ENCODE measurements at regions not wholly inside any gene's neighbourhood (a gene's known extent, or its start where the extent isn't known, plus 50 kb on each side); places are given as distances from the start of the nearest gene placed in this dataset.

DNA sequence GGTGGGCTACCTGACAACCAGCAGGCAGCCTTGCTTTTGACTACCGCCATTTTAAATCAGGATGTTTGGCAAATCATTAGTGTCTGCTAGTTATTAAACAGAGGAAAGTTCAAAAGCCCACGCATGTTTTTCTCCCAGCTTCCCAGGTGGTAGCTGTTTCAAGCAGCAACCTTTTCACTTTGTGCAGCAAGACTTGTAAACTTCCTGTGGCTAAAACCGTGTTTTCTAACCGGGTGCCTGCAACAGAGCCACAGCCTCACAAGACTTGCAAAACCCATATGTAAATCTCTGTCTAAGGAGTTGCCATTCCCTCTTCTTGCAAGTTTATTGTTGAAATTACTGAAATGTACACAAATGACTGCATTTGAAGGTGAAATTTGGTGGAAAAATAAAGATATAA is 633.1 kb downstream of the BCL11A start:
- H3K4me3 ChIP-seq (ENCODE audit: control insufficient read depth, low read depth, low read length), result no peak overlapping the region
- DNase-seq (ENCODE audit: low read depth), result no peak
- TF ChIP-seq, protein P1, sequence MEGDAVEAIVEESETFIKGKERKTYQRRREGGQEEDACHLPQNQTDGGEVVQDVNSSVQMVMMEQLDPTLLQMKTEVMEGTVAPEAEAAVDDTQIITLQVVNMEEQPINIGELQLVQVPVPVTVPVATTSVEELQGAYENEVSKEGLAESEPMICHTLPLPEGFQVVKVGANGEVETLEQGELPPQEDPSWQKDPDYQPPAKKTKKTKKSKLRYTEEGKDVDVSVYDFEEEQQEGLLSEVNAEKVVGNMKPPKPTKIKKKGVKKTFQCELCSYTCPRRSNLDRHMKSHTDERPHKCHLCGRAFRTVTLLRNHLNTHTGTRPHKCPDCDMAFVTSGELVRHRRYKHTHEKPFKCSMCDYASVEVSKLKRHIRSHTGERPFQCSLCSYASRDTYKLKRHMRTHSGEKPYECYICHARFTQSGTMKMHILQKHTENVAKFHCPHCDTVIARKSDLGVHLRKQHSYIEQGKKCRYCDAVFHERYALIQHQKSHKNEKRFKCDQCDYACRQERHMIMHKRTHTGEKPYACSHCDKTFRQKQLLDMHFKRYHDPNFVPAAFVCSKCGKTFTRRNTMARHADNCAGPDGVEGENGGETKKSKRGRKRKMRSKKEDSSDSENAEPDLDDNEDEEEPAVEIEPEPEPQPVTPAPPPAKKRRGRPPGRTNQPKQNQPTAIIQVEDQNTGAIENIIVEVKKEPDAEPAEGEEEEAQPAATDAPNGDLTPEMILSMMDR (conservative IDR thresholded peaks at IDR 0.05; ENCODE audit: control insufficient read depth, insufficient read depth, low read depth, low read length), result no peak

DNA sequence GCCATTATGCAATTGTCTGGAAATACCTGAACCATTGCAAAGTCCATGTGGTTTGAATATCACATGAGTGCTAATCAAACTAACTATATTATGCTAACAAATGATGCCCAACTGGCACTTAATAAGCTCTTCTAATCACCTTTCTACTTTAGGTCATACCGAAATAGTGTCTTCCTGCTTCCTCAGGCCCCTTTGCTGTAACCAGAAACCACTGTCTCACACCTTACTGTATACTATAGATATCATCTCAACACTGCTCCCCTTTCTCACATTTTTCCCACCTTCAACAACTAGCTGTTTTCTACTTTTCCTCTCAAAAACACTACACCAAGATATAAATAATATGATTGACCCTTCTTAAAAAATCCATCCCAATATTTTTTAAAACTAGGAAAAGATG is 633.9 kb downstream of the BCL11A start:
- no peak overlapping the region for H3K4me3 ChIP-seq (ENCODE audit: control insufficient read depth, low read depth, low read length)
- TF ChIP-seq, protein P1 (conservative IDR thresholded peaks at IDR 0.05; ENCODE audit: control insufficient read depth, insufficient read depth, low read depth, low read length), result no peak
- DNase-seq (ENCODE audit: low read depth), result no peak

DNA sequence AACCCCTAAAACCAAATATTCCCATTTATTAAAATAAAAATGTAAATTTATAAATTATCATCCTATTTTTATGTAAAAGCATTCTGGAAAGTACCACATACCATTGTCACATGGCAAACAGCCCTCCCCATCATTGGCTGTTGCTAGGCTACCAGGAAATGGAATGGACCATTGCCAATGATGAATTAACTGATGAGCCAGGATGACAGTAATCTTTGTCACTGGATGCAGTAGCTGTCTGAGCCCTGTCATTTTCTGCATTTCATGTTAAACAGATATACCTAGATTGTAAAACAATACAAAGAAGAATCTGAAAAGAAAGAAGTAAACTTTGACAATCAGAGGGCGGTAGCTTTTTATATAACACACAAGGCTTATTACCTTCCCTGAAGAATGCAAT is 641.4 kb downstream of the BCL11A start:
- DNase-seq (ENCODE audit: low read depth), result no peak
- TF ChIP-seq, protein P1 (conservative IDR thresholded peaks at IDR 0.05; ENCODE audit: control insufficient read depth, insufficient read depth, low read depth, low read length), result no peak
- no peak overlapping the region for H3K4me3 ChIP-seq (ENCODE audit: control insufficient read depth, low read depth, low read length)

DNA sequence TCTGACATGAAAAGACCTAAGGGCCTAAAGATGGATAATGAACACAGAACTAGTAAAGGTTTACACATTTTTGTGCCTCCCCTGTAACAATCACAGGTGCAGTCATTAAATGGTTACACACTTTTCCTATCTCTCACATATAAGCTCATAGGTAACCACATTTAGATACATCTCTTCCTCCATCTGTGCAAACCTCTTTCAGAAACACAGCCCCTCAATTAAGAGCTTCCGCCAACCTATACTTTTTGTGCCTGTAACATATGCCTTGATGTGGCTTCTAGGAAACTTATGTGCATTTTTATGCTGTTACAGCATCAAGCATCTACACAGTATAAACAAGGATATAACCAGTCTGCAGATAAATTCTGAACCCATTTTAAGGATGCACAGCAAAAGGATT is 643.3 kb downstream of the BCL11A start:
- no peak overlapping the region for H3K4me3 ChIP-seq (ENCODE audit: control insufficient read depth, low read depth, low read length)
- no peak for DNase-seq (ENCODE audit: low read depth)
- TF ChIP-seq, protein P1 (conservative IDR thresholded peaks at IDR 0.05; ENCODE audit: control insufficient read depth, insufficient read depth, low read depth, low read length), result no peak

DNA sequence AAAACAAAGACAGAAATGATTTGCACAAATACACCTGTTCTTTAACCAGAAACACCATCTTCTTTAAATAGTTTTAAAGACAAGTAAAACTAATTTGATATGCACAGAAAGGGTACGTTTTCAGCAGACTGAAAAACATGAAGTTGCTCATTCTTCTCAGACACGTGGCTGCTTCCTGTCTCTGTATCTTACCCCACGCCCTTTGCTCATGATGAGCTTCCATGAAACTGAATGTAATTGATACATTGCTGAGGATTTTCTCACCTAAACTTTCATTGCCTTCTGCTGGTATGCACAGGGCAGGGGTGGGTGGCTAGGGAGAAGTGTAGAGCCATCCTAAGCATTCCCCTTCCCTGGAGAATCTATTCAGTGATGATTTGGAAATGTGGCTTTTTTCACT is 644.3 kb downstream of the BCL11A start:
- no peak for DNase-seq (ENCODE audit: low read depth)
- H3K4me3 ChIP-seq (ENCODE audit: control insufficient read depth, low read depth, low read length), result no peak overlapping the region
- TF ChIP-seq, protein P1 (conservative IDR thresholded peaks at IDR 0.05; ENCODE audit: control insufficient read depth, insufficient read depth, low read depth, low read length), result no peak

DNA sequence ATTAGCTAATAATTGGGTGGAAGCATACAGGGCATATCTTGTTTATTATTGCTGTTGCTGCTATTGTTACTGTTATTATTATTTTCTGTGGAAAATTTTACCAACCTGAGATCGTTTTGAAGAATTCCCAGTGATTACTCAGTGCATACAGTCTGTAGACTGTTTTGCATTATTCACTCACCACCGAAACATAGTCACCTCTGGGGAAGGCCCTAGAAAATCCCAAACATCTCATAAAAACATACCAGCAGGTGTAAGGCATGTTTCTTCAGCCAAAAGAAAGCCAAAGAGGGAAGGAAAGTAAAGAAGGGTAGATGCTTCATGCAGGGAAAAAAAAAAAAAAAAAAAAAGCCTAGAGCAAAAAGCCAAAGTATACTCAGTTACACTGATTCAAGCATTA is 647.7 kb downstream of the BCL11A start:
- TF ChIP-seq, protein P1 (conservative IDR thresholded peaks at IDR 0.05; ENCODE audit: control insufficient read depth, insufficient read depth, low read depth, low read length), result no peak
- H3K4me3 ChIP-seq (ENCODE audit: control insufficient read depth, low read depth, low read length), result no peak overlapping the region
- no peak for DNase-seq (ENCODE audit: low read depth)

DNA sequence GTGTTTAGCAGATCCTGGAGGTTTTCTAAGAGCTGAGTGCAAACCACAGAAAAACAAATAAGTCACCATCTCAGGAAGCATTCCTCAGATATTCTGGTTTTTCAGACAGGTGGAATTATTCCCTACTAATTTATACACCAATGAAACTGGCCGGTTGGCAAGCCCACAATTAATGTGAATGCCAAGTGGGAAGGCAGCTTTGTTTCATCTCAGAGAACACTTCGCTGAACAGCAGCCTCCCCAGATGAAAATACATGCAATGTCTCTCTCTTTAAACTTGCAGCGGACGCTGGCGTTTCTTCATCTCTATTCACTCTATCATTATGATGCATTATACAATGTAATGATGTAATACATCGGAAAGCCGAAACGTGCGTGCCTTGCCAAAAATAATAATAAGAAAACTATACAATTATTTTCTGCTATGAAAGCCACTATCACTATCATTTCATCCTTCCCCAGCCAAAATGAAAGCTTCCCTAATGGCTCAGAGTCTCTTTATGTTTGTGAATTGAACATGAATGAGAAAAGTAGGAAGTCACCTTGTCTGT is 649.4 kb downstream of the BCL11A start:
- no peak overlapping the region for H3K4me3 ChIP-seq (ENCODE audit: control insufficient read depth, low read depth, low read length)
- TF ChIP-seq, protein P1 (conservative IDR thresholded peaks at IDR 0.05; ENCODE audit: control insufficient read depth, insufficient read depth, low read depth, low read length), result no peak
- DNase-seq (ENCODE audit: low read depth), result no peak
